HEK293T (cell line): ENCODE measurements at regions not wholly inside any gene's neighbourhood (a gene's known extent, or its start where the extent isn't known, plus 50 kb on each side); places are given as distances from the start of the nearest gene placed in this dataset.
"Not testable (repeated sequence)": the region's sequence is repeated elsewhere in the genome, so short reads cannot be mapped to it uniquely, and the experiment has no call there.

Experiments used
- ARNT ChIP-seq: fragments of 450-650 bp; IDR thresholded peaks from 2 replicates; pipeline ENCODE4 v1.6.1; 2017; ENCODE audit warnings: mild to moderate bottlenecking
- CTBP1 ChIP-seq: fragments of 450-650 bp; IDR thresholded peaks from 2 replicates; pipeline ENCODE4 v1.6.1; 2016; ENCODE audit warnings: borderline replicate concordance
- ELF4 ChIP-seq: fragments of 450-650 bp; IDR thresholded peaks from 2 replicates; pipeline ENCODE4 v1.6.1; 2017; ENCODE audit warnings: antibody characterized with exemption
- FOXA1 ChIP-seq: fragments of 450-650 bp; IDR thresholded peaks from 2 replicates; pipeline ENCODE4 v1.6.1; 2016; ENCODE audit warnings: mild to moderate bottlenecking
- FOXK2 ChIP-seq: fragments of 450-650 bp; IDR thresholded peaks from 2 replicates; pipeline ENCODE4 v1.6.1; 2016; ENCODE audit warnings: mild to moderate bottlenecking
- FOXM1 ChIP-seq: fragments of 450-650 bp; IDR thresholded peaks from 2 replicates; pipeline ENCODE4 v1.6.1; 2017; ENCODE audit warnings: mild to moderate bottlenecking, borderline replicate concordance
- LEF1 ChIP-seq: fragments of 450-650 bp; IDR thresholded peaks from 2 replicates; pipeline ENCODE4 v1.6.1; 2017; ENCODE audit warnings: mild to moderate bottlenecking, borderline replicate concordance
- SP1 ChIP-seq: fragments of 450-650 bp; IDR thresholded peaks from 2 replicates; pipeline ENCODE4 v1.6.1; 2017
- SUZ12 ChIP-seq: fragments of 450-650 bp; IDR thresholded peaks from 2 replicates; pipeline ENCODE4 v1.6.1; 2016; ENCODE audit warnings: mild to moderate bottlenecking
- ZNF384 ChIP-seq: fragments of 450-650 bp; IDR thresholded peaks from 2 replicates; pipeline ENCODE4 v1.6.1; 2016
- TF ChIP-seq, protein P1 (sequence below): fragments of 450-650 bp; IDR thresholded peaks from 2 replicates; pipeline ENCODE4 v1.6.1; 2016

DNA sequence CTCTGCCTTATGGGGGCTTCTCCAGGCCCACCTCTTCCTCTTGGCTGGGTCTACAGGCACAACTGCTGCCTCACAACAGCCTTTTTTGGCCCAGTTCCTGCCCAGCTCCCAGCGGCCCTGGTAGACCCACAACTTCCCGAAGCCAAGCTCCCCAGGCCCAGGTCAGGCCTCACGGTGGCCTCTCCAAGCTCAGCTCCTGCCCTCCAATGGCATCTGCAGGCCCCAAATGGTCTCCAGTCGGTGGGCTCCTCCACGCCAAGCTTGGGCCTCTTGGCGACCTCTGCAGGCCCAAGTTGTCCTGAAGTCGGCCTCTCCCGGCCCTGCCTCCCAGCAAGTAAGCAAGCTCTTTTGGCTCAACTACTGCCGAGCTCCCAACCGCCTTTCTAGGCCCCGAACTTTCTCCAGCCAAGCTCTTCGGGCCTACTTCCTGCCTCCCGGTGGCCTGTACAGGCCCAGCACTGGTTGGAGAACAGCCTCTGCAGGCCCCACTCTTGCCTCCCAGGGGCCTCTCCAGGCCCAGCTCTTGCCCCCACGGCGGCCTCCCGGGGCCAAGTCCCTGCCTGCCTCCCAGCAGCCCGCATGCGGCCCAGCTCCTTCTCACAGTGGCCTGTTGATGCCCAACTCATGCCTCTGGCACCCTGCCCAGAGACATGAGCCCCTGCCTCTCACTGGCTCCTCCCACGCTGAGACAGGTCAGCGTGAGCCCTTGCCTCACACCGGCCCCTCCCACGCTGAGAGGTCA, 354.6 kb downstream of the ZNF37A start:
- not testable (repeated sequence) for TF ChIP-seq ARNT, SUZ12, SP1, CTBP1, ZNF384, FOXA1, ELF4, FOXM1, FOXK2, LEF1
- TF ChIP-seq, protein P1, sequence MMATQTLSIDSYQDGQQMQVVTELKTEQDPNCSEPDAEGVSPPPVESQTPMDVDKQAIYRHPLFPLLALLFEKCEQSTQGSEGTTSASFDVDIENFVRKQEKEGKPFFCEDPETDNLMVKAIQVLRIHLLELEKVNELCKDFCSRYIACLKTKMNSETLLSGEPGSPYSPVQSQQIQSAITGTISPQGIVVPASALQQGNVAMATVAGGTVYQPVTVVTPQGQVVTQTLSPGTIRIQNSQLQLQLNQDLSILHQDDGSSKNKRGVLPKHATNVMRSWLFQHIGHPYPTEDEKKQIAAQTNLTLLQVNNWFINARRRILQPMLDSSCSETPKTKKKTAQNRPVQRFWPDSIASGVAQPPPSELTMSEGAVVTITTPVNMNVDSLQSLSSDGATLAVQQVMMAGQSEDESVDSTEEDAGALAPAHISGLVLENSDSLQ, result not testable (repeated sequence)
